NOMO-1 treated with dmso at 0.1 percent for 144 hours (cell line): ENCODE measurements at regions not wholly inside any gene's neighbourhood (a gene's known extent, or its start where the extent isn't known, plus 50 kb on each side); places are given as distances from the start of the nearest gene placed in this dataset.

Experiments
- DNase-seq: peaks from one replicate; lab custom pipeline; 2025; ENCODE audit not compliant: unreplicated experiment; lab: John Stamatoyannopoulos, UW

DNA sequence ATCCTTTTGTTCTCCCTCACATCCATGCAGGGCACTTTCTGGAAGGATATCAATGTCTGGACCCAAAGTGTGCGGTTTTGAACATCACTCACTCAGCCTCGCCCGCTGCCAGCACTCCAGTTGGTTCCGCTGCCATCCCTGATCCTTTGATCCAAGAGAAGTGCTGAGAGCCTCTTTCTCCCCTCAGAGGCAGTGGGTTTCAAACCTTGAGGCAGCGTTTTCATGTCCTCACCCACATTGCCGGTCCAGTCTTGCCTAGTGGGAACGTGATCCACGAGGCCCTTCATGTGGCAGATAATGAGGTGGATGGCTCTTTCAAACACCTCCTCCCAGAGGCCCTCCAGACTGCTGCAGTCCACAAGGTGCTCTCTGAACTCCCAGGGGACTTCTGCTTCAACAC is 122.2 kb downstream of the ACTL8 start:
- DNase-seq = no peak

DNA sequence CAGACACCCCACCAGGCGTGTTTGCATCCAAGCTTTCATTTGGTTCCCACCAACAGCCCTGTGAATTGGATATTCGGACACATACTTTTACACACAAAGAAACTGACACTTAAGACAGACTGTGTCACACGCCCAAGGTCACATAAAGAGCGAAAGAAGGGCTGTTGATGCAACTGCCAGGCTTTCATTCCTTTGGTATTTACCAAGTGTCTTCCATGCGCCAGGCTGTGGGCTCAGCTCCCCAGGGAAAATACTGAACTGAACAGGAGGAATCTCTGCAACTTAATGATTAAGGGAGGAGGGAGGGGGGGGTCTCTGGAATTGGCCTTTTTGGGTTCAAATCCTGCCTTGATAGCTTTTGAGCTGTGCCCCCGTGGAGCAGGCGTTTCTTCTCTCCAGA is 122.8 kb downstream of the ACTL8 start:
- no peak for DNase-seq

DNA sequence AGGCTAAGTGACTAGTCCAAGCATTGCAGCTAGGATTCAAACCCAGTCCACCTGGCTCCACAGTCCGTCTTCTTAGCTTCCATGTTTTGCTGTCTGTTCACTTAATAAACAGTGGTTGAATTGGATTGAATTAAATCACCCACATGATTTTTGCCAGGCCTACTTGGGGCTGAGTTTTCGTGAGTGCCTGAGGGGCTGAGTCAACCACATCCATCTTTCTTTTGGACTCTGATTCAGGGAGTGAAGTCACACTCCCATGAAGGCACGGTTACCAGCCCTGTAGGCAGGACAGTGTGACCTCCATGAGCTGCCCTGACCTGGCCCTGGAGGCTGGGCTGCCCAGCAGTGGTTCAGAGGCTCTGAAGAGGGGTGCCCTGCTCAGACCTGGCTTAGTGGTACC is 123.7 kb downstream of the ACTL8 start:
- DNase-seq = no peak

DNA sequence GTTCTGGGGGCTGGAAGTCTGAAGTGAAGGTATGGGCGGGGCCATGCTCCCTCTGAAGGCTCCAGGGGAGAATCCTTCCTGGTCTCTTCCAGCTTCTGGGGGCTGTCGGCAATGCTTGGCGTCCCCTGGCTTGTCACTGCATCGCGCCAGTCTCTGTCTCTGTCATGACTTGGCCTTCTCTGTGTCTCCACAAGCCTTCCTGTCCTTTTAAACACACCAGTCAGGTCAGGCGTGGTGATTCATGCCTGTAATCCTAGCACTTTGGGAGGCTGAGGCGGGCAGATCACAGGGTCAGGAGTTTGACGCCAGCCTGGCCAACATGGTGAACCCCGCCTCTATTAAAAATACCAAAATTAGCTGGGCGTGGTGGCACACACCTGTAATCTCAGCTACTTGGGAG is 125.3 kb downstream of the ACTL8 start:
- DNase-seq = no peak

DNA sequence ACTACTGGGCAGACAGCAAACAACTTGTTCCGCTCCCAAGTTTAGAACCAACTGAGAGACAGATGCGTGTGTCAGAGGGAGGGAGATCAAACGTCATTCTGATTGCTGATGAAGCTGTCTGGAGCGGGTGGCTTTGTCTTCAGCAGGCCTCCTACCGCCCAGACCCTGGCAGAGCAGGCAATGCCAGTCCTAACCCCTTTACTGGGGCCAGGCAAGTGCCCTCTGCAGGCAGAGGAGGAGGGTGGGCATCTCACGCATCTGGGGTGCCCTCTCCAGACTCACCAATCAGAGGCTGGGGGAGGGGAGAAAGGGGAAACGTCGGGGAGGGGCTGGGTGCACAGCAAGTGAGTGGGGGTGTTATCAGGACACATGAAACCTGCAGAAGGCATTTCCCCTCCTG is 126.6 kb downstream of the ACTL8 start:
- DNase-seq = no peak

DNA sequence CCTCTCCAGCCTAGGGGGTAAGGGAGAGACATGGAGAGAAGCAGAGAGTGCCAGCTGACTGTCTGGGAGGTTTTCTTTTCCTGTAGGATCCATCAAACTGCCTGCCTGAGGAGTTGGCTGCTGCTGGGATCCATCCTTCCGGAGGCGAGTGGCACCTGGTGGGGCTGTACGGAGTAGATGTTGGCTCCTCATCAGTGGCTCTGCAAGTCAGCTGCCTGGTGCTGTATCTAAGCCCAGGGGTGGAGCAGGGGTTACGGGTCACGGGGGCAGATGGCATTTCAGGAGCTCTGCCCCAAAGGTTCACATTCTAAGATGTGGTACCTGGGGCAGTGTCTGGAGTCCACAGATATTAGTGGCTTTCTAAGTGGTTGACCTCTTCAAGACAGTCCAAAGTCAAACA is 128.0 kb downstream of the ACTL8 start:
- DNase-seq = no peak

DNA sequence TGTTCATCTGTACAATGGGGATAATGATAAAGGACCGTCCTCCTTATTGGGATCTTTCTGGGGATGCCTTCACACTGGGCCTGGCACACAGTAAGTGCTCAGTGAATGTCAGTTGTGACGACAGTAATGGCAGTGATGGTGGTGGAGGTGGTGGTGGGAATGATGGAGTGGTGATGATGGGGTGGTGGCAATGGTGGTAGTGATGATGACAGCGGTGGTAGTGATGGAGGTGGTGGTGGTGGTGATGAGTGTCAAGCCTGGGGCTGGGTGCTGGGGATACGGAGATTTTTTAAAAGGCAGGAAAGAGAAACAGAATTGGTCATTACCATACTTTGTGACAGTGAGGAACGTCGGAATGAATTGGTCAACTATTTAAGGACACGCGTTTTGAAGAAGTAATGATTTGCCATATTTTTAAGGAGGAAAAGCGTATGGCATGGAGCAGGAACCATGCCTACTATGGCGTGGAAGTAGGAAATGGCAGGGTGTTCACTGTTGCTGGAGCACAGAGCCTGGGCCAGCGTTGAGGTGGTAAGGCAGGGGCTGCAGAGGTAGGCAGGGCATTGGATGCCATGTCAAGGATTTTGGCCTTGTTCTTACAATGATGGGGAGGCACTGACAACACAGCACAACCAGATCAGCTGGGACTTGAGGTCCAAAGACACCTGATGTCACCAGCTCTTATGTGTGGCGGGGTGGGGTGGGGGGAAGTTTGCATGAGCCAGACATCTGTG is 128.7 kb downstream of the ACTL8 start:
- no peak for DNase-seq

DNA sequence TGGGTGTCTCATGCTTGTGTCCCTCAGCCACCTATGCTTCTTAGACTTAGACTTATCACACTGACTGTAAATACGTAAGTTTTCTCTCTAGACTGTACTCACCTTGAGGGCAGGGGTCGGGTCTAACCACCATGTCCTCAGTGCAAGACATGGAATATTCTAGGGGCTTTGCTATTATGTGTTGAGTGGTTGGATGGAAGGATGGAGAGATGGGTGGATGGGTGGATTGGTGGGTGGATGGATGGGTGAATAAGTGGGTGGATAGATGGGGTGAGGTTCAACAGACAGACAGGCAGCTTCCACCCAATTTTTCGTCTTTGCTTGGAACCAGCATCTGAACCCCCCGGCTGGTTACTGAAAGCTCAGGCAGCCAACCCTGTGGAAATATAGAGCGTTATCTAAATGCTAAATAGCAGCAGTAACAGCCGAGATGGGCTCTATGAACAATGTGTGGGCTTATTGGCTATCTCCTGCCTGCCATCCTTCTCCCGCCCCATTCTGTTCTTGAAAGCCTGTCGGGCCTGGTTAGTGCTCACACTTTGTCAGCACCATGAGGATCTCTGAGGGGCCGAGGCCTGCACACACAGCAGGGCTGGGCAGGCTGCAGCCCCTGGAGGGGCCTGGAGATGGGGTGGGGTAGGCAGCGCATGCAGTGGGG is 130.7 kb downstream of the ACTL8 start:
- no peak for DNase-seq

DNA sequence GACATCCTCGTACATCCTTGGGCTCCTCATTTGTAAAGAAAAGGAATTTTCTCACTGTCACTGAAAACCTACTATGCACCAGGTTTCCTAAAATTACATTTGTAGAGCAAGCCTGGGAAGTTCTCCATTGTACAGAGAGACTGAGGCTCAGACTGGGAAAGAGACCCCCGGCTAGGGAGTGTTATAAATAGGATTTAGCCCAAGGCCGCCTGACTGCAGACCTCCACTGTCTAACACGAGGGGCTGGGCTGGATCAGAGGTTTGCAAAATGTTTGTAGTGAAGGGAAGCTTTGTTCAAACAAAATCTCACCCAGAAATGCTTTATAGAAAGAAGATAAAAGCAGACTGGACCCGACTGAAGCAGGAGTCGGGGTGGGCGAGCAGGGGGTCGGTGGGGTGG is 131.3 kb downstream of the ACTL8 start:
- DNase-seq = no peak

DNA sequence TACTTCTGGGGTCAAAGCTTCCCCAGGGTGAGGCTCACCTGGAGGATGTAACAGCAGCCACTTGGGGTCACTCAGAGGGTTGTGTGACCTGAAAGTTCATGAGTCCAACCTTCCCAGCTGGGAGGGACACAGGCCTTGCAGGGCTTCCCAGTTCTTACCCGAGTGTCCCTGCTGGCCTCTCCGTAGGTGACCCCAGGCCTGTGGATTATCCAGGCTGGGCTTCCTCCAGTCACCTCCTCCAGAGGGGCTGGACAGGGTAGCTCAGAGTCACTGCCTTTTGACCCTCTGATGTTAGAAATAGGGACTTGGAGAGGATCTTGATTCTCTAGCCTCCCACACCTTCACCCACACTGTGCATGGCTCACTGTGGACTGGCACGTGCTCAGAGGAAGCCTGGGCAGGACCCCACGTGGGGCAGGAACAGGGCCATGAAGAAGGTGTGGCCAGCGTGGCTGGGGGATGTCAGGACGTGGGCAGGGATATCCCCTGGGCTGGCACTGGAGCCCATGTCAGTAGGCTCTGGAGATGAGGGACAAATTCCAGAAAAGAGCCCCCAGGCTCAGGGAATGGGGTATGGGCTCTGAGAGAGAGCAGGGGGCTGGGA is 131.8 kb downstream of the ACTL8 start:
- DNase-seq = no peak

DNA sequence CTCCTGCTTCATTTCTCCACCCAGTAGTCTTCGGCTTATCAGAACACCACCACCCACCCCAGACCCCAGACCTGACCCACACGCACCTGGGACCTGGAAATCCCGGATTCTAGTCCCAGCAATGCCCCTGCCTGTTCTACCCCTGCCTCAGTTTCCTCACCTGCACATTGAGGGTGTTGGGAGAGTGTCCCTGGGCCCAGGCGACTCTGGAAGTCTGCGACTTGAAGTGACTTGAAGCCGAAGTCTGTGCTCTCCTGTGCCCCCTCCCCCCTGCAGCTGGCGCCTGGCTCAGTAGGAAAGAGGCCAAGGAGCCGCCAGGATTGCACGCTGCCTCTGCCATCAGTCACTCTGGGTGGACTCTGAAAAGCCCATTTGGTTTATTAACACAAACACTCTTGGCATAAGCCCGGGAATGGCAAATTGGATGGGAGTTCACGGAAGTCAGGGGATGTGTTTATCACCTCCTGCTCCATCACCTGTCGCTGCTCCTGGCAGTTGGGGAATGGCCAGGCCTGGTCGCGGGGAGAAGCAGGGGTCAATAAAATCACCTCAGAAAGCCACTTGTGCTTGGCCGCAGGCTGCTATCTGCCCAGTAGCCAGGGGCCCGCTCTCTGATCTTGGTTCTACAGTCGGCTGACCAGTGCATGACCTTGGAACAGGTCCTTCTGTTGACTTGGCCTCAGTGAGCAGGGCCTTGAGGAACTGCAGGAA is 132.7 kb downstream of the ACTL8 start:
- DNase-seq = no peak

DNA sequence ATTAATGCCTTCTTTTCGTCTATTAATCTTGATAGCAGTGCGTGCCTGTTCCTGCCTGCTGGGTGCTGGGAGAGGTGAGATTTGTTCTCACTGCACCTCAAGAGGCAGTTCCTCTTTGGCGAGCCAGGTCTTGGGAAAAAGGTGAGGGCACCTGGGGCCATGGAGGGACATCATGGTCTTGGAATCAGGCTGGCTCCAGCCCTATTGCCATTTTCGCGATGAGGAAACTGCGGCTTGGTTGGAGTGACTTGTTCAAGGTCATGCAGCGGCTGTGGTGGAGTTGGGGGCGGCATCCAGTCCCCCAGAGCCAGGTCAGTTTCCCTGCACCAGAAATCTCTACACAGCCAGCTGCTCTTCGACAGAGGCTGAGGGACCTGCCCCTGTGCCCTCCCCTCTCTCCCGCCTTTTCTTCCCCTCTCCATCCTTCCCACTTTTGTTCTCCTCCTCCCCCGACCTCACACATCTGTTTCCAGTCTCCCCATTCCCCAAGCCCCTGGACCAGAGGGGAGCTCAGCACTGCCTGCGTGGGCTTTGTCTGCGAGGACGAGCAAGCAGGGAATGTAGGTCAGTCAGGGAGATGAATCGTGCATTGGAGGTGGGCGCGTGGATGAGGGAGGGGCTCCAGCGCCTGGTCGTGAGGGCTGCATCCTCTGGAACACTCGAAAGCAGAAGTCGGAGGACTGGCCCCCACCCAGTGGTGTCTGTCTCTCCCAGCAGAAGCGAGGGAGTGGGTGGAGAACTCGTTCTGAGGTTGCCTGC is 135.1 kb downstream of the ACTL8 start:
- no peak for DNase-seq

DNA sequence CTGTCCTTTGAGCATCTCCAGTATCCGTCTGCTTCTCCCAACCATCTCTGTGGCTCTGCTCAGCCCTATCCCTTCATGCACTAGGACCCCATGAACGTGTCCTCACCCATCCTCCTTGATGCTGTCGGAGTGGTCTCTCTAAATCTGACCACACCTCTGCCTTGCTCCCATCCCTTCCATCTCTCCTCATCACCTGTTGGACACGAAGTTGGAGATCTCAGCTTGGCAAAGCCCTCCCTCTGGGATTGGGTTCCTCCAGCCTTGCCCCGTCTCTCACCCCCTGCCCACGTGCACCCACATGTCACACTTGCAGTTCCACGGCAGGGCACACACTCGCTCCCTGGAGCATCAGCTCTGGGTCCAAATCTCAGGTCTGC is 135.7 kb downstream of the ACTL8 start:
- DNase-seq = no peak

DNA sequence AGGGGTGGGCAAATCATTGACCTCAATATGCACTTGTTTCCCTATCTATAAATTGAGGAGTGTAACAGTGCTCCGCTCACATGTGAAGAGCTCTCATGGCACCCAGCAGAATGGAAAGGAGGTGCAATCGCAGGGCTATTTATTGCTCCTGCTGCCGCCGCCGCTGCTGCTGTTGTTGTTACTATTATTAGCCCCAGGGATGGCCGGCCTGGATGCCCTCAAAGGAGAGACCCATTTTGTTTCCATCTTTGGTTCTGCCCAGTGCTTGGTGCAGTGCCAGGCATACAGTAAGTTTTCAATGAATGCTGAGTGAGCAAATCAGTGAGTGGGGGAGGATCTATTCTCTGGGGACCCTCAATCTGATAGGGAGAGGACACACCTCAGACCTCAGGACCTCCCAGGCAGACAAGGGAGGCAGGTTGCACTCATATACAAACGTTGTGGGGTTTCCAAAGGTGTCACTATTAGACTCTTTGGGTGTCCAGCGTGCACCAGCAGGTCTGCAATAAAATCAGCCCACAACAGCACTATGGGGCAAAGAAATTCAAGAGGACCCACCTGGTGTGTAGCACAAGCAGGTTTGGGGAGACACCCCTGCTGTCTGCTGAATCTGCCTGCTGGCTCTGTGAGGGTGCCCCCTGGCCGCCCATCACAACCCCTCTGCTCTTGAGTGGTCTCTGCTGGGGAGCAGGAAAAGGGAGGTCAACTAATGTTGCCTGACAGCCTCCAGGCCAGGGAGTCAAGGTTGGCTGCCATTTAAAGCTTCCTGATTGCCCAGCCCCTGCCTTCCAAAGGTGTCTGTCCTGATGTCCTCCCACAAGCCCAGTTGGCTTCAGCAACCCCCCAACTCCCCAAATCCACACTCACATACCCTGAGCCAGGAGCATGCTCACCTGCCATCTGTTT is 136.3 kb downstream of the ACTL8 start:
- DNase-seq = no peak

DNA sequence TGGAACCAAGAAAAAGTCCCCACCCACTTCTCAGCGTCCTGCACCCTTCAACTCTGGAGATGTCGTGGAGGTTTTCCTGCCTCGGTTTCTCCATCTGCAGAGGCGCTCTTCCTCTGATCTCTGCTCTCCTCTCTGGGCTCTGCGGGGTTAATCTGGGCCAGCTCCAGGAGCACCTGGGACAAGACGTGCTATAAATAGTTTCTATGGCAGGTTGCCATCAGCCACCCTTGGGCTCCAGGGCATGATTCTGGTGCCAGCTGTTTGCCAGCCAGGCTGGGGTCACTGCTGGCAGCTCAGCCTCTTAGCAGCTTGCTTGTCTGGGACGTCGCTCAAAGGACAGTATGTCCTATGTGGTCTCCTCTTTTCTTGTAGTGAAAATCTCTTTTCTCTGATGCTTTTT is 137.1 kb downstream of the ACTL8 start:
- DNase-seq = no peak

DNA sequence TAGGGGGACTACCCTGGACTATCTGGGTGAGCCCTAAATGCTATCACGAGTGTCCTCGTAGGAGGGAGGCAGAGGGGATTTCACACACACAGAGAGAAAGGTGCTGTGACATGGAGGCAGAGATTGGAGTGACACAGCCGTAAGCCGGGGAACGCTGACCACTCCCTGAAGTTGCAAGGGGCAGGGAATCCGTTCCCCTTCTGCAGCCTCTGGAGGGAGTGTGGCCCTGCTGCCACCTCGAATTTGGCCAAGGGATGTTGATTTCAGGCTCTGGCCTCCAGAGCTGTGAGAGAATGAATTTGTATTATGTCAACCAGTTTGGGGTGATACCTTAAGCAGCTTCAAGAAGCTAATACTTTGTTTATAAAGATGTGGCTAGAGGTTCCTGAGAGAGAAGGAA is 137.7 kb downstream of the ACTL8 start:
- no peak for DNase-seq

DNA sequence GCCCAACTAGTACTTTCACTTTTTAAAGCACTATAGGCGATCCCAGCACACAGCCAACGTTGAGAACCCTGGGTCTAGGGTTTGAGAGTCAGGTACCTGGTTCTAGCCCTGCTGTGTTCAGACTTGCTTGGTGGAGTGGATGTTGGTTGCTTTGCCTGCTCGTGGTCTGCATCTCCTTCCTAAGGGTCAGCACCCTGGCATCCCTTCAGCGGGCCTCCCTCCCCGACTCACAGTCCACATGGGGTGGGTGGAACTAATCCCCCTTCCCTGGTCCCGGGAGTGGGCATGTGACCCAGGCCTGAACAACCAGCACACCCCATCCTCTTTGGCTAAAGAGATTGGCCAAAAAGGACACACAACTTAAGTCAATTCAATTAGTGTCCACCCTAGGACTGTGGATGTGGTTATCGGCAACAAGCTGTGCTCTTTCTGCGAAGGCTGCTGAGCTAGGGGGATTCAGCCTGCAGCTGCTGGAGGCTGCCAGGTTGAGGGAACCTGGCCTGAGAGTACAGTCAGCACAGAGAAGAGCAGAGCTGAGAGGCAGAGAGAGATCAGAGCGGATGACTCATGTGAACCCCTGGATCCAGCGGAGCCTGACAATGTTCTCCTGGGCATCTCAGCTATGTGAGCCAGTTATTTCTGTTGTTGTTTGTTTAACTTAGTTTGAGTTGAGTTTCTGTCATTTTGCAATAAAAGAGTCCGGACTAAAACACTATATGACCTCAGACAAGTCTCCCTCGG is 138.9 kb downstream of the ACTL8 start:
- DNase-seq = no peak

DNA sequence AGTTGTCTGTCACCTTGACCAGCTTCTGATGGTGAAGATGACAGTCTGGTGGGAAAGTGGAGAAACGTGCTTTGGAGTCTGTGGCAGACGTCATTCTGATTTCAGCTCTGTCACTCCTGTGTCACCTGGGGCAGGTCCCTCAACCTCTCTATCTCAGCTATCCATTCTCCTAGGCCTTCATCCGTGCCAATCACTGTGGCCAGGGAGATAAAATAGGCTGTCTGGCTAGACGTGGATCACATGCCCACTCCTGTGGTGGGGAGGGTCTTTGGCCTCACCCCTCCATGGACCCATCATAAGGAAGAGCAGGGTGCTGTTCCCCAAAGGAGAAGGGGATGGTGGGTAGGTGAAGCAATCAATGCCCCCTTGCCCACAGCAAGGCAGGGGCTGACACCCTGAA is 140.3 kb downstream of the ACTL8 start:
- no peak for DNase-seq

DNA sequence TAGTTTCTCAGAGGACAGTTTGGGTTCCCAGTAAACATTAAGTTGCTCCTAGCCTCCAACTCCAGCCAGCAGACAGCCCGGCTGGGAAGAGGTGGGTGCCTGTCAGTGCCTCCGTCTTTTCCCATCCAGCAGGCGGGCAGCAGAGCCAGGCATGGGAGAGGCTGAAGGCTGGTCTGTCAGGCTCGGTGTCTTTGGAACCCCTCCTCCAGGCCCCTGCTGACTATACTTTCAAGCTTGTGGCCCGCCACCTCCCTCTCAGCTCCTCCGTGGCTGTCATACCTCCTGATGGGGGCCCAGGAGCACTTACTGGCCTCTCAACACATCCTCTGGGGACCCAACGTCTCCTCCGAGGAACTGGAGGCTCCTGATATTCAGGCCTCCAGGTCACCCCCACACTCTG is 140.9 kb downstream of the ACTL8 start:
- DNase-seq = no peak

DNA sequence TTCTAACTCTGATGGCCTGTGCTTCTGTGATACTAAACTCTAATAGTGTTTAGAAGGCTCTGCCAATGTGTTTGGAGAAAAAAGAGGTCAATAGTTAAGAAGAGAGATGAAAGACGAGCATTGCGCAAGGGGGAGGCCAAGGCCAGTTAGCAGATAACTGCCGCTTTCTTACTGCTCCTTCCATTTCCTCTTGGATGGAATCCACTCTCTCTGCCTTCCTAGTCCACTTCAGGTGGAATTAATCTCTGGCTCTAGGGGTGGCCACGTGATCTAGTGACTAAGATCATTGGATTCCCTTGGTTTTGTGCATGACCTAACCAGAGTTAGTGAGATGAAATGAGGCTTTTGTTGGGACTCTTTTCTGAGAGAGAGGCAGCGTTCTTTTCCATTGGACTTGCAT is 148.3 kb downstream of the ACTL8 start:
- DNase-seq = no peak
